ENCODE measurements at regions not wholly inside any gene's neighbourhood (a gene's known extent, or its start where the extent isn't known, plus 50 kb on each side); places are given as distances from the start of the nearest gene placed in this dataset.
A peak's percentile ranks its signal among the peaks of the same experiment; 100 is the strongest.
"Not testable (repeated sequence)": the region's sequence is repeated elsewhere in the genome, so short reads cannot be mapped to it uniquely, and the experiment has no call there.

DNA sequence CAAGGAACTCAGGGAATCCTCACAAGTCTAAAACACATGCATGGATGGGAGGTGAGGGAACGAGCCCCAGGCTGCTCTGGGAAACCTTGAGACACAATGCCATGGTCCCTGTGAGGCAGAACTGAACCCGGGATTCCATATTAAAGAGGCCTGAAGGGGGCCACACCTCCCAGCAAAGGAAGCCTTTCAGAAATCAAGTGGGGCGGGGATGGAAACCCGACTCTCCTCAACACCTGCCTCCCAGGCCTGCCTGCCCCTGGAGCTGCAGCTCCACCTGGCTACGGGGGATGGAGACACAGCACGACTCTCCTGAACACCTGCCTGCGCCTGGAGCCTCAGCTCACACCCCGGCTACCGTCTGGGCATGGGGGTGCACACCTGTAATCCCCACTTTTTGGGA is 77.8 kb upstream of the LPCAT1 start:
- not testable (repeated sequence) for H3K4me1 ChIP-seq (ENCODE audit: control insufficient read depth in 3 of 3, insufficient read depth in 3 of 3, low read length in 3 of 3); H3K4me3 ChIP-seq (ENCODE audit: low read length in 3 of 3); H3K27ac ChIP-seq (ENCODE audit: low read depth, low read length); H3K27me3 ChIP-seq (ENCODE audit: control insufficient read depth in 3 of 3, insufficient read depth in 3 of 3, low read length in 3 of 3); H3K36me3 ChIP-seq (ENCODE audit: control insufficient read depth in 3 of 3, insufficient read depth in 3 of 3, low read length in 3 of 3); H3K9me3 ChIP-seq (ENCODE audit: control insufficient read depth in 3 of 3, low read length in 3 of 3); H3K9ac ChIP-seq (ENCODE audit: low read depth in 1 of 3, low read length in 3 of 3)

DNA sequence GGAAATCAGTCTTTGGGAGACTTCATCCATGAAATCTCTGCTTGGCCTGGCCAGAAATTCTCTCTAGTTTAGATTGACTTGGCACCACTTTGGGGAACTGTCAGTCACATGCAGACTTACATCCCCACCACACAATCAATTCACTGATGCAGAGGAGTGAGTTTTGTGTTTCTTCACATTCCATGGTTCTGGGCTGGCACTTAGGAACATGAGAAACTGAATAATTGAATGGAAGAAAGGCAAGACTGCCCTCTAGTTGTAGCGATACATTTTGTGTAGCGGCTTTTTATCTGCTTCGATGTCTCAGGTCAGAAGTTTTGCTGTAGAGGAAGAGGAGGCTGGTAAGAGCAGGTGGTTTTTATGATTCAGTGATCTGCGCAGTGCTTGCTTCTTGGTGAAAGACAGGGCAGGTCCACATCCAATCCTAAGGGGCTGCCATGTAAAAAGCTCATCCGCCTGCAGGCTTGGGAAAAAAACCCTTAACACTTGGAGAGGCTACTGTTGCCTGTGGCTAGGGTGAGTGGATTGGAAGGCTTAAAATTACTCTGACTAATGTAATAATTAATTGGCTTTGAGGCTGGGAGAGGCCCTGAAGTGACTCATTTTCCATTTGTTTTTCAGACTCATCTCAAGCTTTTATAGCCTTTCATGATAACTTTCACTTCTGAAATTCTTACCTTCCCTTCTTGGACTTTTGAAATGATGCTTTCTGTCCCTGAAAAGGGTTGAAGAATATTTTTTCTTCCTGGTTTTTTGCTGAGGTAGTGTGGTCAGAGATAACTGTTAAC is 75.4 kb upstream of the LPCAT1 start:
- not testable (repeated sequence) for H3K36me3 ChIP-seq (ENCODE audit: control insufficient read depth in 3 of 3, insufficient read depth in 3 of 3, low read length in 3 of 3); H3K9me3 ChIP-seq (ENCODE audit: control insufficient read depth in 3 of 3, low read length in 3 of 3); H3K27ac ChIP-seq (ENCODE audit: low read depth, low read length); H3K27me3 ChIP-seq (ENCODE audit: control insufficient read depth in 3 of 3, insufficient read depth in 3 of 3, low read length in 3 of 3); H3K4me3 ChIP-seq (ENCODE audit: low read length in 3 of 3); H3K9ac ChIP-seq (ENCODE audit: low read depth in 1 of 3, low read length in 3 of 3); H3K4me1 ChIP-seq (ENCODE audit: control insufficient read depth in 3 of 3, insufficient read depth in 3 of 3, low read length in 3 of 3)

DNA sequence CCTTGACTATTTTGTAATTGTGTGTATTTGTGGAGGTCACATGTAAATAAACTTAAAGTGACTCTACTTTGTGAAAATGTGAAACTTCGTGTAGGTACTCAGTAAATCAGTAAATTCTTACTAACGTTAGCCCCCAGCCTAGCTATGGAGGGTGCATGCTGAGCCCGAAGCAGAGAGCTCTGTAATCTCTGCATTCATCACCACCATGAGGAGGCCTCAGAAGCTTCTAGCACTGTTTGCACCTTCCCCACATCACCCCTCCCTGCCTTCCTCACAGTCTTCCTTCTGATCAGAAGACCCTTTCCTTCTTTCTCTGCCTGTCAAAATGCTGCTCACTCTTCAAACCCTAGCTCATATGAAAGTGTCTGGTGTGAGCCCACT is 73.3 kb upstream of the LPCAT1 start:
- not testable (repeated sequence) for H3K9me3 ChIP-seq (ENCODE audit: control insufficient read depth in 3 of 3, low read length in 3 of 3); H3K27ac ChIP-seq (ENCODE audit: low read depth, low read length); H3K36me3 ChIP-seq (ENCODE audit: control insufficient read depth in 3 of 3, insufficient read depth in 3 of 3, low read length in 3 of 3); H3K9ac ChIP-seq (ENCODE audit: low read depth in 1 of 3, low read length in 3 of 3); H3K4me1 ChIP-seq (ENCODE audit: control insufficient read depth in 3 of 3, insufficient read depth in 3 of 3, low read length in 3 of 3); H3K27me3 ChIP-seq (ENCODE audit: control insufficient read depth in 3 of 3, insufficient read depth in 3 of 3, low read length in 3 of 3)
- H3K4me3 ChIP-seq (ENCODE audit: low read length in 3 of 3): peak overlapping the region in 1 of 3 donors; percentile 54

DNA sequence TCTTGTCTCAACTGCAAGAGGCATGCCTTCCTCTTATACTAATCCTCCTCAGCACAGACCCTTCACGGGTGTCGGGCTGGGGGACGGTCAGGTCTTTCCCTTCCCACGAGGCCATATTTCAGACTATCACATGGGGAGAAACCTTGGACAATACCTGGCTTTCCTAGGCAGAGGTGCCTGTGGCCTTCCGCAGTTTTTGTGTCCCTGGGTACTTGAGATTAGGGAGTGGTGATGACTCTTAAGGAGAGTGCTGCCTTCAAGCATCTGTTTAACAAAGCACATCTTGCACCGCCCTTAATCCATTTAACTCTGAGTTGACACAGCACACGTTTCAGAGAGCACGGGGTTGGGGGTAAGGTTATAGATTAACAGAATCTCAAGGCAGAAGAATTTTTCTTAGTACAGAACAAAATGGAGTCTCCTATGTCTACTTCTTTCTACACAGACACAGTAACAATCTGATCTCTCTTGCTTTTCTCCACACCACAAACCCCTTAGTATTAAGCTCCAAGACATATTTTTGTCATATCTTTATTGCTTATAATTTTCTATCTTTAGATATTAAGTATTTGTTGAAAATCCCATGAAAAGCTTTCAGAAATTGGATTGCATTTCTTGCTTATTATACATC is 72.8 kb upstream of the LPCAT1 start:
- H3K9ac ChIP-seq (ENCODE audit: low read depth in 1 of 3, low read length in 3 of 3); H3K9me3 ChIP-seq (ENCODE audit: control insufficient read depth in 3 of 3, low read length in 3 of 3); H3K4me3 ChIP-seq (ENCODE audit: low read length in 3 of 3); H3K36me3 ChIP-seq (ENCODE audit: control insufficient read depth in 3 of 3, insufficient read depth in 3 of 3, low read length in 3 of 3); H3K27me3 ChIP-seq (ENCODE audit: control insufficient read depth in 3 of 3, insufficient read depth in 3 of 3, low read length in 3 of 3); H3K4me1 ChIP-seq (ENCODE audit: control insufficient read depth in 3 of 3, insufficient read depth in 3 of 3, low read length in 3 of 3); H3K27ac ChIP-seq (ENCODE audit: low read depth, low read length): not testable (repeated sequence)

DNA sequence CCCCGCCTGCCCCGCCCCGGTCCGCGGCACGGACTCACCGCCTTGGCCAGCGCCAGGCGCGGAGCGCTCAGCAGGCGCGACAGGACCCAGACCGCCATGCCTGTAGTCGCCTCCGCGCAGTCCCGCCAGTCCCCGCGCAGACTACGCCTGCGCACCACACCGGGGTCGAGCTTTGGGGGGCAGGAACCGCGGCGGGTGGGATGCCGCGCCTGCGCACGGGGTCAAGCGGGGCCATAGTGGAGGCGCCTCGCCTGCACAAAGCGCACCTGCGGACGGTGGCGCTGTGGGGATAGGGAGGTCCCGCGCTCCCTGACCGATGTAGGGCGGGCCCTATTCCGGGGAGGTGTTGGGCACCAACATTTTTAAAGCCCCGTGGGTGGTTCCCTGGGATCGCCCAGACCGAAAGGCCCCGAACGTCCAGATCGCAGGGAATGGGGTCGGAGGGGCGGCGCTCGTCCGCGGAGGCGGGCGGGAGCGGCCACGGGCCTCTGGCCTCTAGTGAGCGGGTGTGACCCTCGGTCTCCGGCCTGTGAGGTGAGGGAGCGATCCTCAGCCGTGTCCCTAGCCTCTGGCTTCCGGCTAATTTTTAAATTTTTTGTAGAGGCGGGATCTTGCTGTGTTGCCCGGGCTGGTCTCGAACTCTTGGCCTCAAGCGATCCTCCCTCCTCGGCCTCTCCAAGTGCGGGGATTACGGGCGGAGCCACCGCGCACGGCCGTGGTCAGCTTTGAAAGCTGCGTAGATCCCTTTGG is 70.8 kb upstream of the LPCAT1 start:
- Histone ChIP-seq H3K9ac (ENCODE audit: low read depth in 1 of 3, low read length in 3 of 3) (peak overlapping the region; percentile 57 to 81 (median 67)), H3K27me3 (ENCODE audit: control insufficient read depth in 3 of 3, insufficient read depth in 3 of 3, low read length in 3 of 3) (no peaks in the 10 kb centered on the region), H3K36me3 (ENCODE audit: control insufficient read depth in 3 of 3, insufficient read depth in 3 of 3, low read length in 3 of 3) (peaks cover 0 to 2% (median 0%) of the 10 kb centered on the region in 3 donors), H3K4me1 (ENCODE audit: control insufficient read depth in 3 of 3, insufficient read depth in 3 of 3, low read length in 3 of 3) (peaks cover 0 to 3% (median 2%) of the 10 kb centered on the region in 3 donors), H3K4me3 (ENCODE audit: low read length in 3 of 3) (peak overlapping the region; percentile 70 to 78 (median 70)), H3K9me3 (ENCODE audit: control insufficient read depth in 3 of 3, low read length in 3 of 3) (no peaks in the 10 kb centered on the region), H3K27ac (ENCODE audit: low read depth, low read length) (peak overlapping the region; percentile 30)

DNA sequence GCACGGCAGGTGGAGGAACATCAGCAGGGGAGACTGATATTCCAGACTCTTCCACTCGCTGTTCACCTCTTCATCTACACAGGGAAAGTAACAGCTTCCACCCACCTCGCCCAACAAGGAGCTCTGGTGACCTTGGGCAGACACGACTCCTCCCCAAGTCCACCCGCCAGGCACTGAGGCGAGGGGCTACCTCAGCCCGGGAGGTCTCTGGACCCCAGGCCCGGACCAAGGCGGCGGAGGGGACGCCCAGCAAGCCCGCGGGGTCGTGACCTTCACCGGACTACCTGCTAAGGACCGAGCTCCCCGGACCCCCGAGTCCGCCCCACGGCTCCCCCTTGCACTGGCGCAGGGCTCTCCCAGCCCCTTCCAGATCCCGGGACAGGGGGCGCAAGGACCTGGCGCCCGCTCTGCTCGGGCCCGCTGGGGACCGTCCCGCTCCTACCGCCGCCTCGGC is 70.2 kb upstream of the LPCAT1 start:
- Histone ChIP-seq H3K9me3 (ENCODE audit: control insufficient read depth in 3 of 3, low read length in 3 of 3) (no peaks in the 10 kb centered on the region), H3K27me3 (ENCODE audit: control insufficient read depth in 3 of 3, insufficient read depth in 3 of 3, low read length in 3 of 3) (no peaks in the 10 kb centered on the region), H3K36me3 (ENCODE audit: control insufficient read depth in 3 of 3, insufficient read depth in 3 of 3, low read length in 3 of 3) (peaks cover 0 to 3% (median 0%) of the 10 kb centered on the region in 3 donors), H3K4me3 (ENCODE audit: low read length in 3 of 3) (peak overlapping the region; percentile 38 to 78 (median 70)), H3K27ac (ENCODE audit: low read depth, low read length) (peak overlapping the region; percentile 30), H3K4me1 (ENCODE audit: control insufficient read depth in 3 of 3, insufficient read depth in 3 of 3, low read length in 3 of 3) (peaks cover 0 to 3% (median 2%) of the 10 kb centered on the region in 3 donors), H3K9ac (ENCODE audit: low read depth in 1 of 3, low read length in 3 of 3) (peak overlapping the region in 2 of 3 donors; percentile 67 to 81)

DNA sequence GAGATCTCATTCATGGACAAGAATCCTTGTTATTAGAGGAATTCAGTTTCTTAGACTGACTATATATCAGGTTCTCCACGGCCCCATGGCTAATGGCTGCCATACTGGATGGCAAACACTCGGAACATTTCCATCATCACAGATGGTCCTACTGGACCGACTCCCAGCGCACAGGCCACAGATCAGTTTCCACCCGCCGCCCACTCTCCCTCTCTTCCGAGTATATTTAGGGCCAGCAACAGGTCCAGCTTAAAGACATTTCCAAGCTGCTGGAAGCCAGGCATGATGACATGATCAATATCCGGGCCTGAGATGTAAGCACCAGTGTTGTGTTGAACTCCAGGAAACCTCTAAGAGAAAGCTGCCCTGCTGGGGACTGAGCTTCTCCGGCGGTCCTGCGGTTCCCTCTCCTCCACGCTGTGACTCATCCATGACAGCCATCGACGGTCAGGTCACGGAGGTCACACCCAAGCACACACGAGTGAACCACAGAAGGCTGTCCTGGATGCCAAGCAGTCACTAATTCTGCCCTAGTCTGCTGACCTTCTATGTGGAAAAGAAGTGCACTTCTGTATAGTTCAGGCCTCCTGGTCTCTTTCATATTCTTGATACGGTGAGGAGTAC is 64.4 kb upstream of the LPCAT1 start:
- H3K27ac ChIP-seq (ENCODE audit: low read depth, low read length); H3K9ac ChIP-seq (ENCODE audit: low read depth in 1 of 3, low read length in 3 of 3); H3K27me3 ChIP-seq (ENCODE audit: control insufficient read depth in 3 of 3, insufficient read depth in 3 of 3, low read length in 3 of 3); H3K4me3 ChIP-seq (ENCODE audit: low read length in 3 of 3); H3K4me1 ChIP-seq (ENCODE audit: control insufficient read depth in 3 of 3, insufficient read depth in 3 of 3, low read length in 3 of 3); H3K9me3 ChIP-seq (ENCODE audit: control insufficient read depth in 3 of 3, low read length in 3 of 3): not testable (repeated sequence)
- H3K36me3 ChIP-seq (ENCODE audit: control insufficient read depth in 3 of 3, insufficient read depth in 3 of 3, low read length in 3 of 3): peaks cover 6 to 12% (median 8%) of the 10 kb centered on the region in 3 donors

DNA sequence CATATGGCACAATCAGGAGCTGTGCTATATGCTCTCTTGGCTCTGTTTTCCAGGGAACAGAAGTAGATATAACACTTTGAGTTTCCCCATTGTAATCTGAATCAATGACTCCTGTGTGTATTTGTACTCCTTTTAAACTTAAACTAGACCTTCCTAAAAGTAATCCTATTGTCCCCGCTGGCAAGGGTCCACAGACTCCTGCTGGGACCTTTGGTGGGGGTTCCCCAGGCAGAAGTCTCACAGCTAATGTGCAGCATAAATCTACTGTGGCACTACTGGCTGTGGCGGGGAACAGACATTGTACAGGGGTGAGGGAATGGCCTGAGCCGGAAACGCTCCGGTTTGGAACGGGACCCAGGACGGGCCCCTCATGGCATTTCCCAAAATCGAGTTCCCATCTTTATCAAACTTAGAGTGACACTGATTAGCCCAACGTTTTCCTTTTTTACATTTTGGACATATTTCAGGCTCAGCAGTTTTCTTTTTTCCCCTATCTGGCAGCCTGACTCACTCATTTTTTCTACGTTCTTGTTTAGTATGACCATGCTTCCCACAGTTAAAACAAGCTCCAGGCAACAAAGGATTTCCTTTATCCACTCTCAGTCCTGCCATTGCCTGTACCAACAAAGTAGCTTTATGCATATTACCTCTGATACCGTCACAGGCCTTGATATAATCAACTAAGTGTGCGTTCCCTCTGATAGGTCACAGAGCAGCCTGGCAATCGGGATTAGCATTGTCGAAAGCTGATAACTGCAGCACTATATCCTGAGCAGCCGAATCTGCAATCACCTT is 59.5 kb upstream of the LPCAT1 start:
- not testable (repeated sequence) for H3K9me3 ChIP-seq (ENCODE audit: control insufficient read depth in 3 of 3, low read length in 3 of 3); H3K9ac ChIP-seq (ENCODE audit: low read depth in 1 of 3, low read length in 3 of 3); H3K4me3 ChIP-seq (ENCODE audit: low read length in 3 of 3); H3K36me3 ChIP-seq (ENCODE audit: control insufficient read depth in 3 of 3, insufficient read depth in 3 of 3, low read length in 3 of 3); H3K27me3 ChIP-seq (ENCODE audit: control insufficient read depth in 3 of 3, insufficient read depth in 3 of 3, low read length in 3 of 3); H3K4me1 ChIP-seq (ENCODE audit: control insufficient read depth in 3 of 3, insufficient read depth in 3 of 3, low read length in 3 of 3); H3K27ac ChIP-seq (ENCODE audit: low read depth, low read length)

DNA sequence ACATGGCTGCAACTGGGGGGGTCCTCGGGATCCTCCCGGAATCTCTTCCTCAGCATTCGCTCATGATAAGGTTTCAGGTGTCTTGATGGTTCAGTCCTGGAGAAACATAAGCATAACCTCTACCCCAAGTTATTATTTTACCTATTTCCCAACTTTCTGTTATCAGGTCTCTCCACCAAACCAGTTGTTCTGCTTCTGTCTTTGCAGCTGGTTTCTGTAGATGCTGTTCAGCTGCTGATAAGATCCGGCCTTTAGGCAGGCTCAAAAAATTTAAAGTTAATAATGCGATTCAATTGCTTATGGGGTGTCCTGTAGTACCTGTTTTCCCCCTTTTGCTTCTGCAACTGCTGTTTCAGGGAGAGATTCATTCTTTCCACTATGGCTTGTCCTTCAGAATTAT is 55.6 kb upstream of the LPCAT1 start:
- H3K4me3 ChIP-seq (ENCODE audit: low read length in 3 of 3); H3K9ac ChIP-seq (ENCODE audit: low read depth in 1 of 3, low read length in 3 of 3); H3K27me3 ChIP-seq (ENCODE audit: control insufficient read depth in 3 of 3, insufficient read depth in 3 of 3, low read length in 3 of 3); H3K36me3 ChIP-seq (ENCODE audit: control insufficient read depth in 3 of 3, insufficient read depth in 3 of 3, low read length in 3 of 3); H3K4me1 ChIP-seq (ENCODE audit: control insufficient read depth in 3 of 3, insufficient read depth in 3 of 3, low read length in 3 of 3); H3K9me3 ChIP-seq (ENCODE audit: control insufficient read depth in 3 of 3, low read length in 3 of 3); H3K27ac ChIP-seq (ENCODE audit: low read depth, low read length): not testable (repeated sequence)

All from skeletal muscle tissue (tissue), 3 donors.